PC-9 (cell line): ENCODE measurements at regions not wholly inside any gene's neighbourhood (a gene's known extent, or its start where the extent isn't known, plus 50 kb on each side); places are given as distances from the start of the nearest gene placed in this dataset.

Experiments
- EZH2 ChIP-seq: fragments of 200-600 bp; sonication (generic); IDR thresholded peaks from 2 replicates; pipeline ENCODE4 v1.8.0; 2017; ENCODE audit warnings: antibody characterized with exemption, low read depth
- TF ChIP-seq, protein P1 (sequence below): fragments of 200-600 bp; sonication (generic); conservative IDR thresholded peaks from 2 replicates; pipeline ENCODE4 v1.6.1; 2017; ENCODE audit warnings: mixed run types, antibody characterized with exemption, mild to moderate bottlenecking, moderate library complexity

DNA sequence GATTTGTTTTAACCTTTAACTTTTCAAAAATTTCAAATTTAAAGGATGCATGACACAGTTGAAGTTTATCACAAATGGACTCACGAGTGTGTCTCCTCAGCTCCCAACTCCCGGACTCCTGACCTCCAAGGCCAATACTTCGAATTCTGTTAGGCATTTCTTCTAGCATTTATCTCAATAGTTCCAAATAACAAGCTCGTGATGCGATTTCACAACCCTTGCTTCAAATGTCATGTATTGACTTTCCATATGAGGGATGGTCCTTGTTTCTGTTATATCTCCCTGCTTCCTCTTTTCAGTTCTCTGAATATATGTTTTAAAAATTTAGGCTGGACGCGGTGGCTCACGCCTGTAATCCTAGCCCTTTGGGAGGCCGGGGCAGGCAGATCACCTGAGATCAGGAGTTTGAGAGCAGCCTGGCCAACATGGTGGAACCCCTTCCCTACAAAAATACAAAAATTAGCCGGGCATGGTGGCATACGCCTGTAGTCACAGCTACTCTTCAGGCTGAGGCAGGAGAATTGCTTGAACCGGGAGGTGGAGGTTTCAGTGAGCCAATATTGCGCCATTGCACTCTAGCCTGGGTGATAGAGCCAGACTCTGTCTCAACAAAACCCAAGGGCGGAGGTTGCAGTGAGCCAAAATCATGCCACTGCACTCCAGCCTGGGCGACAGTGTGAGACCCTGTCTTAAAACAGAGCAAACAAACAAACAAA lies 52.0 kb upstream of the TINAGL1 start:
- TF ChIP-seq, protein P1, sequence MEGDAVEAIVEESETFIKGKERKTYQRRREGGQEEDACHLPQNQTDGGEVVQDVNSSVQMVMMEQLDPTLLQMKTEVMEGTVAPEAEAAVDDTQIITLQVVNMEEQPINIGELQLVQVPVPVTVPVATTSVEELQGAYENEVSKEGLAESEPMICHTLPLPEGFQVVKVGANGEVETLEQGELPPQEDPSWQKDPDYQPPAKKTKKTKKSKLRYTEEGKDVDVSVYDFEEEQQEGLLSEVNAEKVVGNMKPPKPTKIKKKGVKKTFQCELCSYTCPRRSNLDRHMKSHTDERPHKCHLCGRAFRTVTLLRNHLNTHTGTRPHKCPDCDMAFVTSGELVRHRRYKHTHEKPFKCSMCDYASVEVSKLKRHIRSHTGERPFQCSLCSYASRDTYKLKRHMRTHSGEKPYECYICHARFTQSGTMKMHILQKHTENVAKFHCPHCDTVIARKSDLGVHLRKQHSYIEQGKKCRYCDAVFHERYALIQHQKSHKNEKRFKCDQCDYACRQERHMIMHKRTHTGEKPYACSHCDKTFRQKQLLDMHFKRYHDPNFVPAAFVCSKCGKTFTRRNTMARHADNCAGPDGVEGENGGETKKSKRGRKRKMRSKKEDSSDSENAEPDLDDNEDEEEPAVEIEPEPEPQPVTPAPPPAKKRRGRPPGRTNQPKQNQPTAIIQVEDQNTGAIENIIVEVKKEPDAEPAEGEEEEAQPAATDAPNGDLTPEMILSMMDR, result no peak
- no peak for TF ChIP-seq EZH2
